AG04450 (cell line): ENCODE measurements at regions not wholly inside any gene's neighbourhood (a gene's known extent, or its start where the extent isn't known, plus 50 kb on each side); places are given as distances from the start of the nearest gene placed in this dataset.

ENCODE experiments used
- CTCF ChIA-PET: fragments of 300-600, 350-600 bp; formaldehyde crosslinking; extraction: SDS; loops from one replicate; lab custom pipeline; 2022; ENCODE audit warnings: antibody characterized with exemption, inconsistent platforms; lab: Charles Lee
- POLR2A ChIA-PET: fragments of 350-600 bp; formaldehyde crosslinking; extraction: SDS; loops from one replicate; lab custom pipeline; 2021; ENCODE audit warnings: antibody characterized with exemption, inconsistent platforms; lab: Yijun Ruan, JAX
- DNase-seq: peaks from one replicate; pipeline ENCODE4 v3.0.0-alpha.2; 2011; ENCODE audit warnings: low read depth, low spot score
- H3K27ac ChIP-seq: one replicate; pipeline ENCODE4 v1.5.1; 2012; ENCODE audit warnings: low read depth, low read length, control low read depth
- H3K27me3 ChIP-seq: one replicate; pipeline ENCODE4 v1.6.0; 2012; ENCODE audit warnings: low read length; ENCODE audit not compliant: control insufficient read depth, insufficient read depth
- H3K4me3 ChIP-seq: 2 replicates; pipeline ENCODE4 v1.5.1; 2011; ENCODE audit warnings: mild to moderate bottlenecking, low read depth, low read length, control low read depth
- H3K9me3 ChIP-seq: 2 replicates; pipeline ENCODE4 v1.5.1; 2012; ENCODE audit warnings: low read length; ENCODE audit not compliant: control insufficient read depth, insufficient read depth
- CTCF ChIP-seq: IDR thresholded peaks from 2 replicates; pipeline ENCODE4 v1.5.1; 2011; ENCODE audit warnings: low read depth, low read length, control low read depth, inconsistent platforms

- Histone ChIP-seq H3K27me3 (no peaks in the 10 kb centered on the region), H3K27ac (no peak overlapping the region), H3K4me3 (no peak overlapping the region), H3K9me3 (0 out of 2 replicates have a peak, but pooled peaks cover 2% of the 10 kb centered on the region)
- CTCF ChIA-PET, result interaction anchor here (0.6 kb wide), 1 partner anchor 30 kb away, joined by 5 read pairs; no protein-coding TSS in a partner anchor
- no peak for TF ChIP-seq CTCF
- POLR2A ChIA-PET, result no interaction called here
- DNase-seq, result no peak
These were observed 74.8 kb upstream of the BLID start for GRCh38 chr11:122190768-122191167.

GRCh38 chr11:122189229-122189628, 73.2 kb upstream of the BLID start:
- TF ChIP-seq CTCF, result no peak
- peak overlapping the region; percentile 63 for H3K27ac ChIP-seq
- H3K4me3 ChIP-seq, result no peak overlapping the region
- H3K27me3 ChIP-seq, result no peaks in the 10 kb centered on the region
- DNase-seq, result peak; percentile 85
- ChIA-PET CTCF (interaction anchor here (0.5 to 2.2 kb wide), 10 partner anchors 8 to 941 kb away, joined by 3 to 20 read pairs (median 4); no protein-coding TSS in a partner anchor), POLR2A (interaction anchor here (0.7 to 2.0 kb wide), 4 partner anchors 9 to 557 kb away, joined by 3 to 9 read pairs (median 3); no protein-coding TSS in a partner anchor)
- peaks cover 8% of the 10 kb centered on the region; the same call in 1 of the 2 replicates for H3K9me3 ChIP-seq

- Histone ChIP-seq H3K9me3 (peaks cover 8% of the 10 kb centered on the region; the same call in 1 of the 2 replicates), H3K4me3 (no peak overlapping the region), H3K27me3 (no peaks in the 10 kb centered on the region), H3K27ac (no peak overlapping the region)
- ChIA-PET POLR2A (no interaction called here), CTCF (interaction anchor here (0.7 to 2.2 kb wide), 5 partner anchors 12 to 222 kb away, joined by 3 to 20 read pairs (median 6); no protein-coding TSS in a partner anchor)
- no peak for TF ChIP-seq CTCF
- DNase-seq, result no peak
These were observed 71.6 kb upstream of the BLID start for GRCh38 chr11:122187373-122188165.

- ChIA-PET CTCF (interaction anchor here (0.9 kb wide), 1 partner anchor 320 kb away, joined by 4 read pairs; no protein-coding TSS in a partner anchor), POLR2A (interaction anchor here (1.0 kb wide), 1 partner anchor 21 kb away, joined by 3 read pairs; no protein-coding TSS in a partner anchor)
- H3K27me3 ChIP-seq, result no peaks in the 10 kb centered on the region
- no peak overlapping the region for H3K4me3 ChIP-seq
- peak; percentile 86 for DNase-seq
- no peak for TF ChIP-seq CTCF
- H3K9me3 ChIP-seq, result peaks cover 8% of the 10 kb centered on the region; the same call in 1 of the 2 replicates
- no peak overlapping the region for H3K27ac ChIP-seq
These were observed 70.5 kb upstream of the BLID start for GRCh38 chr11:122186439-122187080.
